Peyer's patch (tissue), 4 donors: ENCODE measurements at regions not wholly inside any gene's neighbourhood (a gene's known extent, or its start where the extent isn't known, plus 50 kb on each side); places are given as distances from the start of the nearest gene placed in this dataset.
A peak's percentile ranks its signal among the peaks of the same experiment; 100 is the strongest.

ENCODE experiments used
- DNase-seq, 3 donors: peaks; one replicate each; pipeline ENCODE4 v3.0.0-alpha.2; 2017 to 2019
- H3K27ac ChIP-seq, 4 donors: fragments of 200-600 bp; sonication (generic); one replicate each; pipeline ENCODE4 v1.5.1; 2016 to 2019
- H3K27me3 ChIP-seq, 2 donors: fragments of 200-600 bp; sonication (generic); one replicate each; pipeline ENCODE4 v1.5.1; 2019
- H3K36me3 ChIP-seq, 3 donors: fragments of 200-600 bp; sonication (generic); one replicate each; pipeline ENCODE4 v1.5.1; 2016 to 2019
- H3K4me1 ChIP-seq, 4 donors: fragments of 200-600 bp; sonication (generic); one replicate each; pipeline ENCODE4 v1.5.1; 2016 to 2019
- H3K4me3 ChIP-seq, 4 donors: fragments of 200-600 bp; sonication (generic); 1 replicate in 3 of 4; 2 replicates in 1 of 4; pipeline ENCODE4 v1.5.1; 2016 to 2019; ENCODE audit warnings: mild to moderate bottlenecking in 1 of 4
- H3K9me3 ChIP-seq, 4 donors: fragments of 200-600 bp; sonication (generic); one replicate each; pipeline ENCODE4 v1.5.1; 2016 to 2019; ENCODE audit warnings: mild to moderate bottlenecking in 1 of 4
- CTCF ChIP-seq, 6 experiments: fragments of 450-650 bp in 4 of 6; fragments of 200-600 bp in 2 of 6; sonication (generic) in 1 of 6; IDR thresholded peaks; one replicate each; pipeline ENCODE4 v1.5.1; 2017 to 2019; ENCODE audit warnings: antibody characterized with exemption in 6 of 6, mild to moderate bottlenecking in 3 of 6, moderate library complexity in 1 of 6
- POLR2A ChIP-seq, 2 donors: fragments of 450-650 bp; IDR thresholded peaks; one replicate each; pipeline ENCODE4 v1.5.1; 2017; ENCODE audit warnings: antibody characterized with exemption in 2 of 2, mild to moderate bottlenecking in 2 of 2, moderate library complexity in 2 of 2

- no peak overlapping the region for H3K4me3 ChIP-seq
- H3K27me3 ChIP-seq = peaks cover 0 to 3% of the 10 kb centered on the region in 2 donors
- H3K9me3 ChIP-seq = no peaks in the 10 kb centered on the region
- H3K4me1 ChIP-seq = no peaks in the 10 kb centered on the region
- TF ChIP-seq CTCF (IDR thresholded peaks at IDR 0.05) (no peak), POLR2A (IDR thresholded peaks at IDR 0.05) (no peak)
- DNase-seq = no peak
- H3K27ac ChIP-seq = no peak overlapping the region
- no peaks in the 10 kb centered on the region for H3K36me3 ChIP-seq
These were observed 683.6 kb upstream of the TENM3 start for GRCh38 chr4:181559637-181560036.

- Histone ChIP-seq H3K27ac (no peak overlapping the region), H3K27me3 (peaks cover 0 to 3% of the 10 kb centered on the region in 2 donors), H3K4me3 (no peak overlapping the region), H3K4me1 (no peaks in the 10 kb centered on the region), H3K36me3 (no peaks in the 10 kb centered on the region), H3K9me3 (no peaks in the 10 kb centered on the region)
- DNase-seq = no peak
- TF ChIP-seq CTCF (IDR thresholded peaks at IDR 0.05) (no peak), POLR2A (IDR thresholded peaks at IDR 0.05) (no peak)
These were observed 680.8 kb upstream of the TENM3 start for GRCh38 chr4:181562399-181562798.

GRCh38 chr4:181564625-181565024 is 678.6 kb upstream of the TENM3 start:
- Histone ChIP-seq H3K27ac (no peak overlapping the region), H3K9me3 (no peaks in the 10 kb centered on the region), H3K4me3 (no peak overlapping the region), H3K4me1 (no peaks in the 10 kb centered on the region), H3K27me3 (peaks cover 0 to 1% of the 10 kb centered on the region in 2 donors), H3K36me3 (no peaks in the 10 kb centered on the region)
- no peak for TF ChIP-seq POLR2A (IDR thresholded peaks at IDR 0.05)
- no peak for TF ChIP-seq CTCF (IDR thresholded peaks at IDR 0.05)
- DNase-seq = no peak

- H3K4me1 ChIP-seq = no peaks in the 10 kb centered on the region
- TF ChIP-seq CTCF (IDR thresholded peaks at IDR 0.05) = no peak
- TF ChIP-seq POLR2A (IDR thresholded peaks at IDR 0.05) = no peak
- H3K36me3 ChIP-seq = no peaks in the 10 kb centered on the region
- DNase-seq = no peak
- H3K9me3 ChIP-seq = no peaks in the 10 kb centered on the region
- no peak overlapping the region for H3K27ac ChIP-seq
- H3K27me3 ChIP-seq = no peaks in the 10 kb centered on the region
- no peak overlapping the region for H3K4me3 ChIP-seq
These were observed 676.7 kb upstream of the TENM3 start for GRCh38 chr4:181566490-181566889.

GRCh38 chr4:181569553-181569952 is 673.6 kb upstream of the TENM3 start:
- H3K9me3 ChIP-seq = no peaks in the 10 kb centered on the region
- H3K27ac ChIP-seq = no peak overlapping the region
- H3K27me3 ChIP-seq = no peaks in the 10 kb centered on the region
- TF ChIP-seq POLR2A (IDR thresholded peaks at IDR 0.05) (no peak), CTCF (IDR thresholded peaks at IDR 0.05) (peak in 3 of 6 experiments; percentile 62 to 66 (median 63))
- no peak overlapping the region for H3K4me3 ChIP-seq
- no peaks in the 10 kb centered on the region for H3K4me1 ChIP-seq
- no peaks in the 10 kb centered on the region for H3K36me3 ChIP-seq
- DNase-seq = no peak

GRCh38 chr4:181578911-181579310 is 664.3 kb upstream of the TENM3 start:
- TF ChIP-seq POLR2A (IDR thresholded peaks at IDR 0.05) = no peak
- Histone ChIP-seq H3K36me3 (no peaks in the 10 kb centered on the region), H3K4me1 (no peaks in the 10 kb centered on the region), H3K9me3 (no peaks in the 10 kb centered on the region), H3K4me3 (no peak overlapping the region), H3K27me3 (no peaks in the 10 kb centered on the region), H3K27ac (no peak overlapping the region)
- no peak for DNase-seq
